ENCODE measurements at regions not wholly inside any gene's neighbourhood (a gene's known extent, or its start where the extent isn't known, plus 50 kb on each side); places are given as distances from the start of the nearest gene placed in this dataset.
A peak's percentile ranks its signal among the peaks of the same experiment; 100 is the strongest.
"Not testable (repeated sequence)": the region's sequence is repeated elsewhere in the genome, so short reads cannot be mapped to it uniquely, and the experiment has no call there.

GRCh38 chr6:16936893-16937292 lies 165.0 kb upstream of the STMND1 start:
- no peak overlapping the region for H3K27ac ChIP-seq (ENCODE audit: low read depth)
- H3K4me3 ChIP-seq (ENCODE audit: low read depth, low read length): no peak overlapping the region
- DNase-seq (ENCODE audit: extremely low spot score): no peak
- WGBS: 89% methylated on average over 3 of the region's 3 CpGs
- H3K36me3 ChIP-seq (ENCODE audit: insufficient read depth): no peaks in the 10 kb centered on the region
- no peaks in the 10 kb centered on the region for H3K4me1 ChIP-seq (ENCODE audit: insufficient read depth)

GRCh38 chr6:16933961-16934360 lies 167.9 kb upstream of the STMND1 start:
- H3K36me3 ChIP-seq (ENCODE audit: insufficient read depth): no peaks in the 10 kb centered on the region
- 70% methylated on average over 1 of the region's 1 CpG for WGBS
- H3K4me3 ChIP-seq (ENCODE audit: low read depth, low read length): no peak overlapping the region
- no peaks in the 10 kb centered on the region for H3K4me1 ChIP-seq (ENCODE audit: insufficient read depth)
- DNase-seq (ENCODE audit: extremely low spot score): no peak
- no peak overlapping the region for H3K27ac ChIP-seq (ENCODE audit: low read depth)

DNA sequence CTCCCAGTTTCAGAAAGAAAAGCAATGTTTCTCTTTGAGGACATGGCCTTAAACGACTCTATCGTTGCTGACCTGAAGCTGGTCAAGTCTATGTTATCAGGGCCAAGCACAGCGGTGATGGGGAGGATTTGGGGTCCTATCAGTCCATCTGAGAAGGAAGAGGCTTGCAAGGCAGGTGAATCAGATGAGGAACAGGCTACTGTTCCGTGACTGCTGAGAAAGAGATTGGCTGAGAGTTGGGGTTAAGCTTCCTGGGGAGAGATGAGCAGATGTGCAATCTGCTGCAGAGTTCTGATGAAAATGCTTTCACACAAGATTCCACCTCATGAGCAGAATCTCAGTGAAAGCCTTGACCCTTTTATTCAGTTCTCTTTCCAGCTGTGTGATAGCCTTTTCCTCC lies 168.3 kb upstream of the STMND1 start:
- no peak for DNase-seq (ENCODE audit: extremely low spot score)
- Histone ChIP-seq H3K4me3 (ENCODE audit: low read depth, low read length) (no peak overlapping the region), H3K36me3 (ENCODE audit: insufficient read depth) (no peaks in the 10 kb centered on the region), H3K27ac (ENCODE audit: low read depth) (no peak overlapping the region), H3K4me1 (ENCODE audit: insufficient read depth) (no peaks in the 10 kb centered on the region)
- 83% methylated on average over 4 of the region's 4 CpGs for WGBS

DNA sequence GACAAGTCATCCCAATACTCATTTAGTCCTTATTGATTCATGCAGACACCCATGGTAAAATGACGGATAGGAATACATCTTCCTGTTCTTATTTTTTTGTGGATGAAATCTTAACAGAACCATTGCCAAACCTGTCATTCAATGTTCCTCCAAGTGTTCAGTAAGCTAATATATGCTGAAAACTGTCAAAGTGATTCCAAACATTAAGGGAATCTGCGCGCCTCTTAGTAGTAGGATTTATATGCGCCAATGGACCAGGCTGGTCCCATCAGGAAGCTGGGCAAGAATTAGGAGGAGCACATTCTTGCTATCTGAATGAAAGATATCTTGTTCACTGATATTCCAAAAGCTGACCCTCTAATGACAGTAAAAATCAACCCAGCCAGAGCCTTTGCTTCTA lies 168.9 kb upstream of the STMND1 start:
- no peak overlapping the region for H3K27ac ChIP-seq (ENCODE audit: low read depth)
- H3K4me1 ChIP-seq (ENCODE audit: insufficient read depth): no peaks in the 10 kb centered on the region
- H3K36me3 ChIP-seq (ENCODE audit: insufficient read depth): no peaks in the 10 kb centered on the region
- DNase-seq (ENCODE audit: extremely low spot score): no peak
- H3K4me3 ChIP-seq (ENCODE audit: low read depth, low read length): no peak overlapping the region
- 96% methylated on average over 4 of the region's 4 CpGs for WGBS

- not testable (repeated sequence) for DNase-seq (ENCODE audit: extremely low spot score); H3K36me3 ChIP-seq (ENCODE audit: insufficient read depth); H3K4me1 ChIP-seq (ENCODE audit: insufficient read depth); H3K27ac ChIP-seq (ENCODE audit: low read depth); H3K4me3 ChIP-seq (ENCODE audit: low read depth, low read length)
Measured at GRCh38 chr6:16931079-16931478, 169.8 kb upstream of the ATXN1 start.

- Histone ChIP-seq H3K4me1 (ENCODE audit: insufficient read depth) (no peaks in the 10 kb centered on the region), H3K27ac (ENCODE audit: low read depth) (no peak overlapping the region), H3K4me3 (ENCODE audit: low read depth, low read length) (no peak overlapping the region), H3K36me3 (ENCODE audit: insufficient read depth) (no peaks in the 10 kb centered on the region)
- no peak for DNase-seq (ENCODE audit: extremely low spot score)
- WGBS: 44% methylated on average over 1 of the region's 1 CpG
Measured at GRCh38 chr6:16930432-16930831, 169.2 kb upstream of the ATXN1 start.

DNA sequence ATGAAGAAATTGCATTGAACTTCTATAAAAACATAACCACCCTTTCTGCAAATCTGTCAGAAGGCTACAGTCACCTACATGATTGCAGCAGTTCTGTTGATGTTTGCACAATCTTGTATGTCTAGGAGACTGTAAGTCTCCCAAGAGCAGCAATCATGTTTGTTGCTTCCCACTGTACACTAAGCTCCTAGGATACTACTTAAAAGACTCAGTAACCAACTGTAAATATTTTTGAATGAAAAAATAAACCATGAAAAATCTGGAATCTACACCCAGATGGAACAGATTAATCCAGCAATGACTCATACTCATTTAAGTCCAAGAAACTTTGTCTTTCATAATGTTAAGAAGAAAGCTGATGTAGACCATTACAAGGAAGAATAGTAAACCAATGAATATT lies 168.5 kb upstream of the ATXN1 start:
- H3K27ac ChIP-seq (ENCODE audit: low read depth): no peak overlapping the region
- DNase-seq (ENCODE audit: extremely low spot score): peak; percentile 18
- no peaks in the 10 kb centered on the region for H3K4me1 ChIP-seq (ENCODE audit: insufficient read depth)
- no peaks in the 10 kb centered on the region for H3K36me3 ChIP-seq (ENCODE audit: insufficient read depth)
- no peak overlapping the region for H3K4me3 ChIP-seq (ENCODE audit: low read depth, low read length)

DNA sequence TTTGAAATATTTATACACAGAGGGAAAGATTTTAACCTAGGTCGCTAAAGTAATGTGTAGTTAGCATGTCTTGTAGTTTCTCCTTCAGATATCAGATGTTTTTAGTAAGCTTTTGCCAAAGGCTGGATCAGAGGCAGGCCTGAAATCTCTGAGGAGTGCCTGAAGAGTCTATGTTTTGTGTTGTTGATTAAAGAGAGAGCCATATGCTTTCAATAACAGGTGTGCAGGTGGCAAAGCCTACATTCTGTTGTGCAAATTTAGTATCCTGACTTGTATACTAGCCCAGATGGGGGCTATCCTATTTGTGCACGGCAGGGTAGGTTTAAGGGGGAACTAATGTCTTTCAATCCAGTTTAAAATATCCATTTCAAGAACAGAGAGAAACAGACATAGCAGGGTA lies 167.1 kb upstream of the ATXN1 start:
- no peak for DNase-seq (ENCODE audit: extremely low spot score)
- Histone ChIP-seq H3K36me3 (ENCODE audit: insufficient read depth) (no peaks in the 10 kb centered on the region), H3K4me3 (ENCODE audit: low read depth, low read length) (no peak overlapping the region), H3K27ac (ENCODE audit: low read depth) (no peak overlapping the region), H3K4me1 (ENCODE audit: insufficient read depth) (no peaks in the 10 kb centered on the region)
- WGBS: 76% methylated on average over 2 of the region's 2 CpGs

DNA sequence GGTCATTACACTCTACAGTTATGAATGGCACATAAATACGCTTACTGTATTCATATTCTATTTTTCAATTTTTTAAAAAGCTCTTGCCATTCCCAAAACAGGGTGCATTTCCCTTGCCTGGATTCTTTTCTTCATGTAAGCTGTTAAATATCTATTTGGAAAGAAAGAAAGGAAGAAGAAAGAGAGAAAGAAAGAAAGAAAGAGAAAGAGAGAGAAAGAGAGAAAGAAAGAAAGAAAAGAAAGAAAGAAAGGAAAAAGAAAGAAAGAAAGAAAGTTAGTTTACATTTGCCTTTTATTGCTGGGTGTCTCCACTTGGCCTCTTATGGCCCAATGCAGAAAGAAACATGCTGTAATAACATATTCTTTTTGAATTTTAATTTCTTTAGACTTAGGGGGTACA lies 165.9 kb upstream of the ATXN1 start:
- H3K36me3 ChIP-seq (ENCODE audit: insufficient read depth): no peaks in the 10 kb centered on the region
- 100% methylated on average over 1 of the region's 1 CpG for WGBS

DNA sequence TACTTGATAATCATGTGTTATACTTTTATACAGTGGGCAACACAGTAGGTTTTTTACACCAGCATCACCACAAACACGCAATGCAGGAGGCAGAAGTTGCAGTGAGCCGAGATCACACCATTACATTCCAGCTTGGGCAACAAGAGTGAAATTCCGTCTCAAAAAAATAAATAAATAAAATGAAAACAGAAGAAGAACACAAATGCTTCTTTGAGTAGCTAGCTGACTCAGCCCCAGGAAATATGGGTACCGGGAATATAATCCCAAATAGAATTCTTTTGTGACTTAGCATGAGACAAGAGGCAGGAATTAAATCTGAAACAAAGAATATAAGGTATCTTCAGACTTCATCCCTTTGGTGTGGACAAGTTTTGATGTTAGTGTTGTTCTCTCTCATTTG lies 164.2 kb upstream of the ATXN1 start:
- H3K4me1 ChIP-seq (ENCODE audit: insufficient read depth): no peaks in the 10 kb centered on the region
- 89% methylated on average over 4 of the region's 4 CpGs for WGBS
- no peaks in the 10 kb centered on the region for H3K36me3 ChIP-seq (ENCODE audit: insufficient read depth)
- no peak overlapping the region for H3K27ac ChIP-seq (ENCODE audit: low read depth)
- H3K4me3 ChIP-seq (ENCODE audit: low read depth, low read length): no peak overlapping the region
- no peak for DNase-seq (ENCODE audit: extremely low spot score)

More for the DNA sequence above, 165.9 kb upstream of the ATXN1 start:
- no peak for DNase-seq (ENCODE audit: extremely low spot score)
- no peak overlapping the region for H3K4me3 ChIP-seq (ENCODE audit: low read depth, low read length)
- H3K4me1 ChIP-seq (ENCODE audit: insufficient read depth): no peaks in the 10 kb centered on the region
- H3K27ac ChIP-seq (ENCODE audit: low read depth): no peak overlapping the region

- H3K4me1 ChIP-seq (ENCODE audit: insufficient read depth): no peaks in the 10 kb centered on the region
- no peak for DNase-seq (ENCODE audit: extremely low spot score)
- WGBS: 72% methylated on average over 5 of the region's 5 CpGs
- H3K4me3 ChIP-seq (ENCODE audit: low read depth, low read length): no peak overlapping the region
- H3K27ac ChIP-seq (ENCODE audit: low read depth): no peak overlapping the region
- no peaks in the 10 kb centered on the region for H3K36me3 ChIP-seq (ENCODE audit: insufficient read depth)
Measured at GRCh38 chr6:16922282-16922681, 161.0 kb upstream of the ATXN1 start.

DNA sequence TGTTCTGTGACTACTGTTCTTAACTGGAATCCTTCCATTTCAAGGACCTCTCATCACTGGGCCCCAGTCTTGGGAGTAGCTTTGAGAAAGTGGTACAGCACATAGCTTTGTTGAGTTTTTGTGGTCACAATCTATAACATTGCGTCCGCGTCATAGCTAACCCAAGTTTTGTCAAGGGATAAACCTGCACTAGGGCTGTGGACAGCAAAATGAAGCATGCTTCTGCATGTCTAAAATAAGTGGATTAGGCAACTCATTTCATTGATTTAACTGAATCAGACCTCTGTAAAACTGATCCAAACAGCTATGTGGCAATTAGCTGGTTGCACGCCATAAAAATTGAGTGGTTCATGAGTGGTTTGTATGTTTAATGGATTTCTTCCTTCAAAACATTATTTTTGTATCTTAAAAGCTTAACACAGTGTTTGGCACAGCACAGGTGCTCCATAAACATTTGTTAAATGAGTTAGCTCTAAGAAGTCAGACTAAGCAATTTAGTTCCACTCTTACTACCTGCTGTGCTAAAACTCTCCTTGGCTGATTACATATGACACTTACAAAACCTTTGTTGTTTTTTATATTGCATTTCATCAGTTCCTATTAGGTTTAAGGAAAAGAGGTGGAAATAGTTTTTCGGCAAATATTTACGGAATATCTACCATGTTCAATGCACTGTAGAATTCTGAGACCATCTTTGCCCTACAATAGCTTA lies 160.3 kb upstream of the ATXN1 start:
- no peaks in the 10 kb centered on the region for H3K36me3 ChIP-seq (ENCODE audit: insufficient read depth)
- 79% methylated on average over 6 of the region's 6 CpGs for WGBS
- no peak for DNase-seq (ENCODE audit: extremely low spot score)

DNA sequence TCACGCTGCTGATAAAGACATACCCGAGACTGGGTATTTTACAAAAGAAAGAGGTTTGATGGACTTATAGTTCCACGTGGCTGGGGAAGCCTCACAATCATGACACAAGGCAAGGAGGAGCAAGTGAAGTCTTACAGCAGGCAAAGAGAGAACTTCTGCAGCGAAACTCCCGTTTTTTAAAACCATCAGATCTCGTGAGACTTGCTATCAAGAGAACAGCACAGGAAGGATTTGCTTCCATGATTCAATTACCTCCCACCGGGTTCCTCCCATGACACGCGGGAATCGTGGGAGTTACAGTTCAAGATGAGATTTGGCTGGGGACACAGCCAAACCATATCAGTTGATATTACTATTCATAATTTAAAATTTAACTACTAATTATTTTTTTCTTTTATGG lies 157.3 kb upstream of the ATXN1 start:
- Histone ChIP-seq H3K36me3 (ENCODE audit: insufficient read depth) (no peaks in the 10 kb centered on the region), H3K4me1 (ENCODE audit: insufficient read depth) (no peaks in the 10 kb centered on the region), H3K4me3 (ENCODE audit: low read depth, low read length) (no peak overlapping the region), H3K27ac (ENCODE audit: low read depth) (no peak overlapping the region)
- WGBS: 70% methylated on average over 10 of the region's 10 CpGs
- no peak for DNase-seq (ENCODE audit: extremely low spot score)

More for the DNA sequence above, 160.3 kb upstream of the ATXN1 start:
- Histone ChIP-seq H3K27ac (ENCODE audit: low read depth) (no peak overlapping the region), H3K4me1 (ENCODE audit: insufficient read depth) (no peaks in the 10 kb centered on the region), H3K4me3 (ENCODE audit: low read depth, low read length) (no peak overlapping the region)

DNA sequence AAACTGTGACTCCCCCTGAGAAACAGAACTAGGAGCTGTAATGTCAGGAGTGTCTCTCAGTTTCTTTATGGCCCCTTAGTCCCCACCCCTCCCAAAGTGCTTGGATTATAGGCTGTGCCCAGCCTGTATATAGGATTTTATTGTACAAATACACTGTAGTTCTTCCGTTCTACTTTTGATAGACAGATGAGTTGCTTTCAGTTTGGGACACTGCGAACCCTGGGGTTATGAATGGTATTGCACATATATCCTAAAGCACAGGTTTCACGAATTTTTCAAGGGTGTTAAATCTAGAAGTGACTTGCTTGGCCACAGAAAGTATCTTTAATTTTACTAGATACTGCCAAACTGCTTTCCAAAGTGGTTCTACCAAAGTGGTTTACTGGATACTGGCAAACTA lies 152.9 kb upstream of the ATXN1 start:
- 88% methylated on average over 3 of the region's 3 CpGs for WGBS
- H3K4me3 ChIP-seq (ENCODE audit: low read depth, low read length): no peak overlapping the region
- no peaks in the 10 kb centered on the region for H3K4me1 ChIP-seq (ENCODE audit: insufficient read depth)
- H3K36me3 ChIP-seq (ENCODE audit: insufficient read depth): no peaks in the 10 kb centered on the region
- no peak overlapping the region for H3K27ac ChIP-seq (ENCODE audit: low read depth)
- DNase-seq (ENCODE audit: extremely low spot score): no peak

- Histone ChIP-seq H3K4me1 (ENCODE audit: insufficient read depth) (no peaks in the 10 kb centered on the region), H3K27ac (ENCODE audit: low read depth) (no peak overlapping the region), H3K36me3 (ENCODE audit: insufficient read depth) (no peaks in the 10 kb centered on the region), H3K4me3 (ENCODE audit: low read depth, low read length) (no peak overlapping the region)
- DNase-seq (ENCODE audit: extremely low spot score): no peak
Measured at GRCh38 chr6:16912756-16913155, 151.5 kb upstream of the ATXN1 start.

Data from urinary bladder (tissue), 3 donors.